Trophoblast cell (in vitro differentiated cells and primary cell): ENCODE measurements at regions not wholly inside any gene's neighbourhood (a gene's known extent, or its start where the extent isn't known, plus 50 kb on each side); places are given as distances from the start of the nearest gene placed in this dataset.

ENCODE experiments used
- DNase-seq, 2 donors: peaks; one replicate each; pipeline ENCODE4 v3.0.0-alpha.2; 2016
- H2AFZ ChIP-seq: 2 replicates; pipeline ENCODE4 v1.6.1; 2013; ENCODE audit warnings: low read length, moderate library complexity, mild to moderate bottlenecking; ENCODE audit not compliant: insufficient read depth, poor library complexity
- H2AK5ac ChIP-seq: 2 replicates; pipeline ENCODE4 v1.6.1; 2013; ENCODE audit warnings: mild to moderate bottlenecking, low read length
- H2BK120ac ChIP-seq: 2 replicates; pipeline ENCODE4 v1.6.1; 2013; ENCODE audit warnings: low read length, mild to moderate bottlenecking, moderate library complexity; ENCODE audit not compliant: insufficient read depth, poor library complexity
- H2BK12ac ChIP-seq: 2 replicates; pipeline ENCODE4 v1.6.1; 2013; ENCODE audit warnings: mild to moderate bottlenecking, low read length, moderate library complexity
- H2BK5ac ChIP-seq: 2 replicates; pipeline ENCODE4 v1.6.1; 2013; ENCODE audit warnings: low read length, low read depth, moderate library complexity, mild to moderate bottlenecking; ENCODE audit not compliant: poor library complexity
- H3K14ac ChIP-seq: 2 replicates; pipeline ENCODE4 v1.6.1; 2013; ENCODE audit warnings: mild to moderate bottlenecking, low read length
- H3K18ac ChIP-seq: 2 replicates; pipeline ENCODE4 v1.6.1; 2013; ENCODE audit warnings: mild to moderate bottlenecking, low read length
- H3K23ac ChIP-seq: 2 replicates; pipeline ENCODE4 v1.6.1; 2013; ENCODE audit warnings: low read length
- H3K27ac ChIP-seq: 2 replicates; pipeline ENCODE4 v1.5.1; 2013; ENCODE audit warnings: low read depth, mild to moderate bottlenecking, inconsistent platforms, low read length, moderate library complexity
- H3K27me3 ChIP-seq: 2 replicates; pipeline ENCODE4 v1.6.1; 2013; ENCODE audit warnings: inconsistent platforms, mild to moderate bottlenecking, low read length, moderate library complexity; ENCODE audit not compliant: insufficient read depth
- H3K36me3 ChIP-seq, 2 experiments: 1 replicate in 1 of 2; 2 replicates in 1 of 2; pipeline ENCODE4 v1.6.1; 2013; ENCODE audit warnings: low read length in 2 of 2, mild to moderate bottlenecking in 2 of 2, moderate library complexity in 1 of 2; ENCODE audit not compliant: insufficient read depth in 2 of 2, control insufficient read depth in 1 of 2
- H3K4ac ChIP-seq: 2 replicates; pipeline ENCODE4 v1.6.1; 2013; ENCODE audit warnings: low read depth, mild to moderate bottlenecking, low read length, moderate library complexity
- H3K4me1 ChIP-seq, 2 experiments: 1 replicate in 1 of 2; 2 replicates in 1 of 2; pipeline ENCODE4 v1.6.1; 2013; ENCODE audit warnings: low read length in 2 of 2, mild to moderate bottlenecking in 2 of 2, moderate library complexity in 1 of 2; ENCODE audit not compliant: insufficient read depth in 2 of 2, control insufficient read depth in 1 of 2
- H3K4me2 ChIP-seq: 2 replicates; pipeline ENCODE4 v1.6.1; 2013; ENCODE audit warnings: inconsistent platforms, mild to moderate bottlenecking, low read length, moderate library complexity
- H3K4me3 ChIP-seq: 2 replicates; pipeline ENCODE4 v1.5.1; 2013; ENCODE audit warnings: mild to moderate bottlenecking, low read depth, low read length, inconsistent platforms
- H3K79me1 ChIP-seq: one replicate; pipeline ENCODE4 v1.6.1; 2013; ENCODE audit warnings: low read length
- H3K79me2 ChIP-seq: 2 replicates; pipeline ENCODE4 v1.6.1; 2013; ENCODE audit warnings: low read length, mild to moderate bottlenecking; ENCODE audit not compliant: control insufficient read depth, insufficient read depth, poor library complexity
- H3K9ac ChIP-seq: 2 replicates; pipeline ENCODE4 v1.6.1; 2013; ENCODE audit warnings: mild to moderate bottlenecking, low read length
- H3K9me3 ChIP-seq: 2 replicates; pipeline ENCODE4 v1.6.1; 2013; ENCODE audit warnings: low read depth, mild to moderate bottlenecking, control low read depth, inconsistent platforms, low read length; ENCODE audit not compliant: insufficient read depth
- H4K12ac ChIP-seq: 2 replicates; pipeline ENCODE4 v1.6.1; 2013; ENCODE audit warnings: low read depth, mild to moderate bottlenecking, low read length, moderate library complexity
- H4K8ac ChIP-seq: 2 replicates; pipeline ENCODE4 v1.6.1; 2013; ENCODE audit warnings: low read depth, mild to moderate bottlenecking, low read length, moderate library complexity
- H4K91ac ChIP-seq: one replicate; pipeline ENCODE4 v1.6.1; 2013; ENCODE audit warnings: low read depth, mild to moderate bottlenecking, low read length, moderate library complexity
- WGBS: extraction: QIAGEN DNeasy Blood & Tissue Kit; methylation state at CpG from one replicate; pipeline ENCODE4 v1.1.7; 2013; ENCODE audit warnings: missing lambda C conversion rate; ENCODE audit not compliant: insufficient read length, insufficient coverage; ENCODE audit errors: extremely low coverage; 5-methylcytosine and 5-hydroxymethylcytosine counted together

- Histone ChIP-seq H4K91ac (peak overlapping the region; percentile 33), H2BK12ac (peak overlapping the region; percentile 13), H3K79me1 (peaks cover 6% of the 10 kb centered on the region), H3K27me3 (no peaks in the 10 kb centered on the region), H3K18ac (peak overlapping the region; percentile 10), H3K4ac (no peak overlapping the region), H3K79me2 (no peaks in the 10 kb centered on the region), H4K12ac (no peak overlapping the region), H2AK5ac (peak overlapping the region; percentile 20), H3K27ac (no peak overlapping the region), H3K4me1 (peaks cover 12 to 18% of the 10 kb centered on the region in 2 experiments), H3K9me3 (no peaks in the 10 kb centered on the region), H2AFZ (no peak overlapping the region), H3K4me3 (no peak overlapping the region), H2BK120ac (no peak overlapping the region), H3K4me2 (no peak overlapping the region), H3K23ac (no peak overlapping the region), H3K36me3 (no peaks in the 10 kb centered on the region), H2BK5ac (no peak overlapping the region), H4K8ac (no peak overlapping the region), H3K14ac (peak overlapping the region; percentile 17), H3K9ac (no peak overlapping the region)
- whole genome bisulfite sequencing = no CpG with 5 or more reads among the region's 10 CpGs
- no peak for DNase-seq
Measured at GRCh38 chr3:124277144-124277890, 285.4 kb upstream of the ROPN1 start.

GRCh38 chr3:124281453-124282316 is 289.8 kb upstream of the ROPN1 start:
- H2AFZ ChIP-seq = no peak overlapping the region
- peak overlapping the region; percentile 13 for H3K4ac ChIP-seq
- no peaks in the 10 kb centered on the region for H3K27me3 ChIP-seq
- H4K12ac ChIP-seq = no peak overlapping the region
- no peak overlapping the region for H3K27ac ChIP-seq
- H3K9me3 ChIP-seq = no peaks in the 10 kb centered on the region
- H2BK12ac ChIP-seq = peak overlapping the region; percentile 30
- WGBS = no CpG with 5 or more reads among the region's 6 CpGs
- H3K79me1 ChIP-seq = peaks cover 28% of the 10 kb centered on the region
- no peak overlapping the region for H3K4me2 ChIP-seq
- H2AK5ac ChIP-seq = peak overlapping the region; percentile 65
- H2BK120ac ChIP-seq = peak overlapping the region; percentile 21
- no peak overlapping the region for H3K9ac ChIP-seq
- H3K18ac ChIP-seq = peak overlapping the region; percentile 77
- no peak overlapping the region for H3K4me3 ChIP-seq
- peak overlapping the region; percentile 76 for H2BK5ac ChIP-seq
- peak overlapping the region; percentile 72 for H4K91ac ChIP-seq
- peaks cover 24 to 30% of the 10 kb centered on the region in 2 experiments for H3K4me1 ChIP-seq
- no peak overlapping the region for H3K23ac ChIP-seq
- peak in 1 of 2 donors; percentile 16 for DNase-seq
- H3K14ac ChIP-seq = peak overlapping the region; percentile 73
- H3K79me2 ChIP-seq = peaks cover 3% of the 10 kb centered on the region
- H4K8ac ChIP-seq = peak overlapping the region; percentile 24
- no peaks in the 10 kb centered on the region for H3K36me3 ChIP-seq

GRCh38 chr3:124282751-124283651 is 291.1 kb upstream of the ROPN1 start:
- Histone ChIP-seq H2AFZ (peak overlapping the region; percentile 85), H3K23ac (no peak overlapping the region), H3K79me1 (peaks cover 30% of the 10 kb centered on the region), H3K27me3 (no peaks in the 10 kb centered on the region), H3K79me2 (peaks cover 3% of the 10 kb centered on the region), H3K9ac (no peak overlapping the region), H3K4me1 (peaks cover 21 to 23% of the 10 kb centered on the region in 2 experiments), H3K14ac (peak overlapping the region; percentile 99), H2AK5ac (peak overlapping the region; percentile 100), H4K91ac (peak overlapping the region; percentile 100), H3K27ac (peak overlapping the region; percentile 99), H4K12ac (peak overlapping the region; percentile 82), H3K4ac (peak overlapping the region; percentile 82), H2BK12ac (peak overlapping the region; percentile 100), H2BK5ac (peak overlapping the region; percentile 98), H3K9me3 (no peaks in the 10 kb centered on the region), H4K8ac (peak overlapping the region; percentile 92), H2BK120ac (peak overlapping the region; percentile 99), H3K18ac (peak overlapping the region; percentile 99), H3K4me2 (peak overlapping the region; percentile 42), H3K4me3 (no peak overlapping the region), H3K36me3 (no peaks in the 10 kb centered on the region)
- WGBS = no CpG with 5 or more reads among the region's 3 CpGs
- peak; percentile 17 to 20 for DNase-seq

- no peak overlapping the region for H4K12ac ChIP-seq
- no peak overlapping the region for H4K8ac ChIP-seq
- peaks cover 21 to 23% of the 10 kb centered on the region in 2 experiments for H3K4me1 ChIP-seq
- H3K36me3 ChIP-seq = no peaks in the 10 kb centered on the region
- peaks cover 3% of the 10 kb centered on the region for H3K79me2 ChIP-seq
- H2BK120ac ChIP-seq = no peak overlapping the region
- H2BK12ac ChIP-seq = no peak overlapping the region
- H3K18ac ChIP-seq = no peak overlapping the region
- H3K23ac ChIP-seq = no peak overlapping the region
- no peaks in the 10 kb centered on the region for H3K9me3 ChIP-seq
- H2AFZ ChIP-seq = no peak overlapping the region
- peak overlapping the region; percentile 74 for H4K91ac ChIP-seq
- no peak for DNase-seq
- no peak overlapping the region for H3K4ac ChIP-seq
- WGBS = no CpG with 5 or more reads among the region's 2 CpGs
- H3K27ac ChIP-seq = peak overlapping the region; percentile 99
- H3K4me3 ChIP-seq = no peak overlapping the region
- H3K9ac ChIP-seq = no peak overlapping the region
- H3K14ac ChIP-seq = no peak overlapping the region
- peak overlapping the region; percentile 98 for H2BK5ac ChIP-seq
- no peaks in the 10 kb centered on the region for H3K27me3 ChIP-seq
- no peak overlapping the region for H2AK5ac ChIP-seq
- H3K4me2 ChIP-seq = peak overlapping the region; percentile 42
- H3K79me1 ChIP-seq = peaks cover 30% of the 10 kb centered on the region
Measured at GRCh38 chr3:124283652-124284023, 291.7 kb upstream of the ROPN1 start.
